ENCODE measurements at regions not wholly inside any gene's neighbourhood (a gene's known extent, or its start where the extent isn't known, plus 50 kb on each side); places are given as distances from the start of the nearest gene placed in this dataset.
"Not testable (repeated sequence)": the region's sequence is repeated elsewhere in the genome, so short reads cannot be mapped to it uniquely, and the experiment has no call there.

DNA sequence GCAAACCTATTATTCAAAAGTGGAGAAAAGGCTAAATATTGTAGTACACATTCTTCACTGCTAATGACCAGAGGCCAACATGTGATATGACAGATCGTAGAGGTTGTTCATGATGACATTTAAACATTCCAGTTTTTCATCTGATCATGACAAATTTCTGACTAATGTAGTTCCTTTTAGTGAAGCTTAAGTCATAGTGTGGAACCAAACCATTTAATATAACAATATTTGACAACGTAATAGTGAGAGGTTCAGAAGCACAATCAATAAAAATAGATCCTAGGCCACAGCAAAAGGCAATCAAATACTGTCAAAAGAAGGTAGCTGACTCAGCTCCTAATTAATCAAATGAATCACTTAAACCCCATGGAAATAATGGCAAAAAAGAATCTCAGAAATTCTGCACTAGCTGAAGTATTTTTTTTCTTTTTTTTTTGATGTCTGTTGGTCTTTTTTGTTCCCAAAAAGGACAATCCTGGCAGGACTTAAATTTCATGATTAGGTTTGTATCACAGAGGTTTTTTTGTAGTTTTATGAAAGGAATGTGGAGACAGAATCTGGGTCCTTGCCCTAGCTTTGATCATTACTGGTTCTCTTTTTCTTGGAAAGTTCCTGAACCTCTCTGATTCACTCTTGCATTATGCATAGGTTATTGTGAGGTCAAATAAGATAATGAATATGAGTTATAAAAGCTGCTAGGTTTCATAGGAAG, 795.0 kb downstream of the DTWD2 start:
- DNase-seq (ENCODE audit: low read depth, low spot score): no peak

- no peak for DNase-seq (ENCODE audit: low read depth, low spot score)
Measured at GRCh38 chr5:118185018-118185417, 803.3 kb downstream of the DTWD2 start.

DNA sequence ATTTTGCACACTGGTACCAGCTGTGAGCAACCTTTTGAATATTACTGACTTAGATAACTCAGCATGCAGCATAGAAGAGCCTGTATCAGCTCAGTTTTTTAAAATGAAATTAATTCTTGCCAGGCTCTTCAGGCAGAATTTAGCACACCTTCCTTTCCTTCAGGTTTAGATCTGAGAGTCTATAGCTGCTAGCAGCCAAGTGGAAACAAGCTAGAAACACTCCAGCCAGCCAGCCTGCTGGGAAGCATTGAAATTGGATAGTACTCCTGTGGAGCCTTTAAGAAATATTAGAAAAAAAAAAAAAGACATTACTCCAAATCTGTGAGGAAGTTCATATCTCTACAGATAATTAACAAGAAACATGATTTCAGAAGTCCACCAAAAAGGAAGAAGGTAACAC, 812.2 kb downstream of the DTWD2 start:
- DNase-seq (ENCODE audit: low read depth, low spot score): no peak

DNA sequence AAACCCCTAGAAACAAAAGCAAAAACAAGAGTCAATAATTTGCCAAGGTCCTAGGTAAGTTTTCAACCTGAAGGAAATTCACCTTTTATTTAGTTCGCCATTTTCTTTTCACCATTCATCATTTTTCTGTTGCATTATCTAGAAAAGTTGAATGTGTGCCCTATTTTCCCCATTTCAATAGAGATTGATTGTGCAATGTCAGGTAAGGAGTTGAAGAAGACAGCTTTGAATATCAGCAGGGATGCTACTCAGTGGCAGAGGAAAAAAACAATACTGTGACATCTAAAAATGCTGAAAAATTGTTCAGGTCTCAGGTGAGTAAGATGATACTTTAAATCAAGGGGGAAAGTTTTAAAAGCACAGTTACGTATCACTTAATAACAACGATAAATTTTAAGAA, 813.7 kb downstream of the DTWD2 start:
- DNase-seq (ENCODE audit: low read depth, low spot score): no peak

GRCh38 chr5:118173340-118173739, 815.0 kb downstream of the DTWD2 start:
- DNase-seq (ENCODE audit: low read depth, low spot score): no peak

DNA sequence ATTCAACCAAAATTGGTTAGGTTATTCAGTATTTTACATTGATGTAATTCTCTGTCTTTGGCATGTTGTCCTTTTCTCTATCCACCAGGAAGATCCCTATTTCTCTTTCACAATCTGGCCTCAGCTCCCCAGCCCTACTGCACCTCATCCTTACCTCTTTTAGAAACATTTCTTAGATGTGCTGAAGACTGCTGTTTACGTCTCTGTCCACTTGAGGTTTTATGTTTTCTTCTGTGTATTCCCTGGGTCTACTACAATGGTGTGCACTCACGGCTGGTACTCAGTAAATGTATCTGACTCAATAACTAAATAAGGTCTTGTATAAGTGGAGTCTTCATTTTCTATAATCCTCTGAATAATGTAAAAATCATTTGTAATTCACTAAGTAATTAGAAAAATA, 822.7 kb downstream of the DTWD2 start:
- DNase-seq (ENCODE audit: low read depth, low spot score): no peak

GRCh38 chr5:118156181-118156580, 832.2 kb downstream of the DTWD2 start:
- DNase-seq (ENCODE audit: low read depth, low spot score): no peak

GRCh38 chr5:118146824-118147223, 841.5 kb downstream of the DTWD2 start:
- no peak for DNase-seq (ENCODE audit: low read depth, low spot score)

DNA sequence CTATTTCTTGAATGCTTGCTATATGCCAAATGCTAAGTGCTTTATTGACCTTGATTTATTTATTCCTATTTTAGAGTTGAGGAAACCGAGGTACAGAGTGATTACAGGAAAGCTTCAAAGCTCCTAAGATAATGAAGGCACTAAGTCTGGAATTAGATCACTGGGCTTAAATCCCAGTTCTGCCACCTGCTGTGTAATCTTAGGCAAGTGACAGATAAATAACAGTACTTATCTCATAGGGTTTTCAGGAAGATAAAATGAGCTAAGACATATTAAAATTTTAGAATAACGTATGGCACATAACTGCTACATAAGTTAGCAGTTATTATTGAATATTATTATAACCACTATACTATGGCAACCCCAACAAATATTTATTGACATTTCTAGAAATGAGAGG, 843.8 kb downstream of the DTWD2 start:
- DNase-seq (ENCODE audit: low read depth, low spot score): no peak

GRCh38 chr5:118139361-118139760, 849.0 kb downstream of the DTWD2 start:
- no peak for DNase-seq (ENCODE audit: low read depth, low spot score)

- DNase-seq (ENCODE audit: low read depth, low spot score): no peak
Measured at GRCh38 chr5:118126159-118126558, 862.2 kb downstream of the DTWD2 start.

DNA sequence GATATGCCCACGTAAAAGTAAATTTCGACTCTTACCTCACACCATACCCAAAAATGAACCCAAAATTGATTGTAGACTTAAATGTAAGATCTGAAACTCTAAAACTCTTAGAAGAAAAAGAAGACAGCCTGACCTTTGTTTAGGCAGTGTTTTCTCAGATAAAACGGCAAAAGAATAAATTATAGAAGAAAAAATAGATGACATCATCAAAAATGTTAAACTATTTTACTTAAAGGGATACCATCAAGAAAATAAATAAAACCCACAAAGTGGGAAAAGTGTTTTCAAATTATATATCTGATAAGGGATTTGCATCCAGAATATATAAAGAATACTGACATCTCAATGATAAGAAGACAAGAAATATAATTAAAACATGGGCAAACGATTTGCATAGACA, 862.7 kb downstream of the DTWD2 start:
- DNase-seq (ENCODE audit: low read depth, low spot score): no peak

DNA sequence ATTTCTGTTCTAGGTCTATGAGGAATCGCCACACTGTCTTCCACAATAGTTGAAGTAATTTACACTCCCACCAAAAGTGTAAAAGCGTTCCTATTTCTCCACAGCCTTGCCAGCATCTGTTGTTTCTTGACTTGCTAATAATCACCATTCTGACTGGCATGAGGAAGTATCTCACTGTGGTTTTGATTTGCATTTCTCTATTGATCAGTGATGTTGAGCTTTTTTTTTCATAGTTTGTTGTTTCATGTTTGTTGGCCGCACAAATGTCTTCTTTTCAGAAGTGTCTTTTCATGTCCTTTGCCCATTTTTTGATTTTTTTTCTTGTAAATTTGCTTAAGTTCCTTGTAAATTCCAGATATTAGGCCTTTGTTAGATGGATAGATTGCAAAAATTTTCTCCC, 867.1 kb downstream of the DTWD2 start:
- no peak for DNase-seq (ENCODE audit: low read depth, low spot score)

DNA sequence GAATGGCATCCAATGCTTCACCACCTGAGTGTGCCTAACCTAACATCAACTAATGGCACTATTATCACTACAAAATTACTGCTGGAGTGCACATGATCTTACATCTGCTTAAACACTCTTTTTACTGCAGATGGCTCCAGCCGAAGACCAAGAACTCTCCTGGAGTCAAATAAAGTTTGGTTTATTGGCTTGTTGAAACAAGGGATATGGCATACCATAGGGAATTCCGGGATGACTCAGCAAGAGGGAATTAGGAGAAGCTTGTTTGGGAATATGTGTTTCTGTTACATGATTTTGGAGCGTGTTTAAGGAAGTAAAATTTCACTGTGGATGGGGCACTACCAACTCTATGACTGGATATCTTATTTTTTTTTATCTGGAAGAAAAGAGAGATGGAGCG, 872.6 kb downstream of the DTWD2 start:
- DNase-seq (ENCODE audit: low read depth, low spot score): no peak

DNA sequence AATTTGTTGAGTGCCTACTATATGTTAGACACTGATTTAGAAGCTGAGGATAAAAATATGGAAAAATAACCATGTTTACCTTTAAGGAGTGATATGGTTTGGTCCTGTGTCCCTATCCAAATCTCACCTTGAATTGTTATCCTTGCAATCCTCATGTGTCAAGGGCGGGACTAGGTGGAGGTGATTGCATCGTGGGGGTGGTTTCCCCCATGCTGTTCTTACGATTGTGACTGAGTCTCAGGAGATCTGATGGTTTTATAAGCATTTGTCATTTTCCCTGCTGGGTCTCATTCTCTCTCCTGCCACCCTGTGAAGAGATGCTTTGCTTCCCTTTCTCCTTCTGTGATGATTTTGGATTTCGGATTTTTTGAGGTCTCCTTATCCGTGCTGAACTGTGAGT, 876.4 kb downstream of the DTWD2 start:
- DNase-seq (ENCODE audit: low read depth, low spot score): no peak

DNA sequence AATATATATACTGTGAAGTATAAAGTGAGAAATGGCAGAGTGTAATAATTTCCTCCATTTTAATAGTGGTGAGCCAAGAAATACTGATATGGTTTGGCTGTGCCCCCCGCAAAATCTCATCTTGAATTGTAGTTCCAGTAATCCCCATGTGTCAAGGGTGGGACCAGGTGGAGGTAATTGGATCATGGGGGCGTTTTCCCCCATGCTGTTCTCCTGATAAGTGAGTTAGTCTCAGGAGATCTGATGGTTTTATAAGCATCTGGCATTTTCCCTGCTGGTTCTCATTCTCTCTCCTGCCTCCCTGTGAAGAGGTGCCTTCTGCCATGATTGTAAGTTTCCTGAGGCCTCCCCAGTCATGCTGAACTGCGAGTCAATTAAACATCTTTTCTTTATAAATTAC, 881.1 kb downstream of the DTWD2 start:
- DNase-seq (ENCODE audit: low read depth, low spot score): not testable (repeated sequence)

GRCh38 chr5:118098716-118099115, 889.6 kb downstream of the DTWD2 start:
- DNase-seq (ENCODE audit: low read depth, low spot score): no peak

DNA sequence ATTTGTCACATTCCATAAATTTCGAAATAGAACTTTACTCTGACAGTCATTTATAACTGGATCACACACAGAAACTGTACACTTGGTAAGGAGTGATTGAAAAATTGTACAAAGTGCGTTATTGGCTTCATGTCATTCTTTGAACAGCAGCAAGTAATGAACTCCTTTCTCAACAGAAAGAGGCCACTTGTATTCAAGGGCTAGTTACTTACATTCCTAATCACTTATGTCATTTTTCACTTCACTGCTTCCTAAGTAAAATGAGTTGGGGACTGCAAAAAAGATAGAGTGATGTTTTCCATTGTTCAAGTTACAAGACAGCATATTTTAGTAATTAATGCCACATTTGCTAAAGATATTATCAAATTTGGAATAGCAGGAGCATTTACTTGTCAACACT, 893.2 kb downstream of the DTWD2 start:
- no peak for DNase-seq (ENCODE audit: low read depth, low spot score)

- DNase-seq (ENCODE audit: low read depth, low spot score): no peak
Measured at GRCh38 chr5:118088448-118088847, 899.9 kb downstream of the DTWD2 start.

DNA sequence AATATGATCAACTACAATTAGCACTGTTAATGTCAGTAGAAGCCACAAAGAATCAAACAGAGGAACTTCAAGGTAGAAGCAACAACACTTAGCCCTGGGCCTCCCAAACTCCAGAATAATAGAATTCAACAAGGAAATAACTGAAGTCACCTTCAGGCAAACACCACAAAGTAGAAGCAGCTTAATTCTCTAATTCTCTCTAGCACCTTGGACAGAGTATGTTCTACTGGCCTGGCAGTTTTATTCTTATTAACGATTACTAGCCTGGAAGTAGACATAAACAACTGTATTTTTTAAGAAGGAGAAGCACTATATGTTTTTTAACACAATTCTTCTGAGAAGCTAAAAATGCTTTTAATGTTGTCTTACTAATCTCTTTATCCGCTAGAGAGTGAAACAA, 911.9 kb downstream of the DTWD2 start:
- no peak for DNase-seq (ENCODE audit: low read depth, low spot score)

GRCh38 chr5:118070041-118070440, 918.3 kb downstream of the DTWD2 start:
- DNase-seq (ENCODE audit: low read depth, low spot score): no peak

GRCh38 chr5:118069452-118069851, 918.9 kb downstream of the DTWD2 start:
- DNase-seq (ENCODE audit: low read depth, low spot score): no peak

DNA sequence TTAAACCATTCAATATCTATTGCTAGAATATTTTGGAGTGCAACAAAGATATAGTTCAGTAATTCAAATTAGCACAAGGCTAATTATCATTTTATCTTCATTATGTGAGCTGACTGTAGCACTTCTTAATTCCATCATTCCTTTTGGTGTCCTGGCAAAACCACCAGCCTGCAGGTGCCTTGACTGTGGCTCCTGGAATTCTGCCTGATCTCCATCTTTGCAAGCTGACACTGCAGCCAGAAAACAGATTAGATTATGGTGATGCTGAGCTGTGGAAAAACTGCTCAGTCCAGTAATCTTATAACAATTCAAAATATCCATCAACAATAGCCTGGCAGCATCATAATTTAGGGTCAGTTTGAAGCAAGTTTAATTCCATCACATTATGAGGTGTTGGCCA, 919.5 kb downstream of the DTWD2 start:
- DNase-seq (ENCODE audit: low read depth, low spot score): no peak

DNA sequence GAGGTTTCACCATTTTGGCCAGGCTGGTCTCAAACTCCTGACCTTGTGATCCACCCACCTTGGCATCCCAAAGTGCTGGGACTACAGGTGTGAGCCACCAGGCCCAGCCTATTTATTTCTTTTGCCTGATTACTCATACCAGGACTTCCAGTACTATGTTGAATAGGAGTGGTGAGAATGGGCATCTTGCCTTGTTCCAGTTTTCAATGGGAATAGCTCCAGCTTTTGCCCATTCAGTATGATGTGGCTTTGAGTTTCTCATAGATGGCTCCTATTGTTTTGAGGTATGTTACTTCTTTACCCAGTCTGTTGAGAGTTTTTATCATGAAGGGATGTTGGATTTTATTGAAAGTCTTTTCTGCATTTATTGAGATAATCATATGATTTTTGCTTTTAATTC, 924.5 kb downstream of the DTWD2 start:
- not testable (repeated sequence) for DNase-seq (ENCODE audit: low read depth, low spot score)

All from activated naive CD8-positive, alpha-beta T cell treated with anti-CD3 and anti-CD28 coated beads, Interleukin-2, amount 50 U/mL, for 16 hours (primary cell).